NCI-H2196 (cell line): ENCODE measurements at regions not wholly inside any gene's neighbourhood (a gene's known extent, or its start where the extent isn't known, plus 50 kb on each side); places are given as distances from the start of the nearest gene placed in this dataset.

Source experiments
- DNase-seq: peaks from one replicate; lab custom pipeline; 2025; ENCODE audit not compliant: unreplicated experiment; lab: John Stamatoyannopoulos, UW

- no peak for DNase-seq
These were observed 69.0 kb downstream of the KIF2B start for GRCh38 chr17:53891726-53892125.

GRCh38 chr17:53892222-53892621 is 69.5 kb downstream of the KIF2B start:
- DNase-seq: no peak

GRCh38 chr17:53894591-53894990 is 71.9 kb downstream of the KIF2B start:
- DNase-seq: no peak

GRCh38 chr17:53896047-53896446 is 73.3 kb downstream of the KIF2B start:
- DNase-seq: no peak

- no peak for DNase-seq
These were observed 78.2 kb downstream of the KIF2B start for GRCh38 chr17:53900951-53901350.

- DNase-seq: no peak
These were observed 84.7 kb downstream of the KIF2B start for GRCh38 chr17:53907435-53907834.

- DNase-seq: no peak
These were observed 87.1 kb downstream of the KIF2B start for GRCh38 chr17:53909802-53910201.

- no peak for DNase-seq
These were observed 89.4 kb downstream of the KIF2B start for GRCh38 chr17:53912117-53912516.

- no peak for DNase-seq
These were observed 96.6 kb downstream of the KIF2B start for GRCh38 chr17:53919356-53919755.

- DNase-seq: no peak
These were observed 102.1 kb downstream of the KIF2B start for GRCh38 chr17:53924530-53925455.

GRCh38 chr17:53932386-53932785 is 109.7 kb downstream of the KIF2B start:
- no peak for DNase-seq

GRCh38 chr17:53934931-53935330 is 112.2 kb downstream of the KIF2B start:
- no peak for DNase-seq

GRCh38 chr17:53941231-53941630 is 118.5 kb downstream of the KIF2B start:
- DNase-seq: no peak

GRCh38 chr17:53942436-53942835 is 119.7 kb downstream of the KIF2B start:
- no peak for DNase-seq

GRCh38 chr17:53942898-53943297 is 120.2 kb downstream of the KIF2B start:
- no peak for DNase-seq

- DNase-seq: no peak
These were observed 125.6 kb downstream of the KIF2B start for GRCh38 chr17:53948323-53948722.

- DNase-seq: no peak
These were observed 126.9 kb downstream of the KIF2B start for GRCh38 chr17:53949473-53950090.

GRCh38 chr17:53950207-53950857 is 127.6 kb downstream of the KIF2B start:
- no peak for DNase-seq

- DNase-seq: no peak
These were observed 128.1 kb downstream of the KIF2B start for GRCh38 chr17:53950858-53951250.

GRCh38 chr17:53971361-53971760 is 148.6 kb downstream of the KIF2B start:
- no peak for DNase-seq

- DNase-seq: no peak
These were observed 157.3 kb downstream of the KIF2B start for GRCh38 chr17:53979991-53980390.

GRCh38 chr17:53996131-53996530 is 173.4 kb downstream of the KIF2B start:
- DNase-seq: no peak
